Gastroesophageal sphincter (tissue), 4 donors: ENCODE measurements at regions not wholly inside any gene's neighbourhood (a gene's known extent, or its start where the extent isn't known, plus 50 kb on each side); places are given as distances from the start of the nearest gene placed in this dataset.

ENCODE experiments used
- ATAC-seq: fragments of 150-250 bp; one replicate; pipeline ENCODE4 v1.9.1; 2016; ENCODE audit warnings: mild to moderate bottlenecking, moderate library complexity
- H3K27ac ChIP-seq, 4 donors: fragments of 200-600 bp; sonication (generic) in 3 of 4; 1 replicate in 3 of 4; 2 replicates in 1 of 4; pipeline ENCODE4 v1.5.1; 2016 to 2019
- H3K27me3 ChIP-seq: fragments of 200-600 bp; sonication (generic); one replicate; pipeline ENCODE4 v1.5.1; 2019
- H3K36me3 ChIP-seq, 2 donors: fragments of 200-600 bp; sonication (generic); one replicate each; pipeline ENCODE4 v1.5.1; 2019; ENCODE audit warnings: control low read depth in 1 of 2
- H3K4me1 ChIP-seq, 3 donors: fragments of 200-600 bp; sonication (generic); 1 replicate in 2 of 3; 2 replicates in 1 of 3; pipeline ENCODE4 v1.5.1; 2016 to 2019; ENCODE audit warnings: control low read depth in 2 of 3
- H3K4me3 ChIP-seq, 2 donors: fragments of 200-600 bp; sonication (generic); one replicate each; pipeline ENCODE4 v1.5.1; 2019; ENCODE audit warnings: mild to moderate bottlenecking in 1 of 2, moderate library complexity in 1 of 2
- H3K9me3 ChIP-seq, 3 donors: fragments of 200-600 bp; sonication (generic); one replicate each; pipeline ENCODE4 v1.5.1; 2017 to 2019; ENCODE audit warnings: control low read depth in 2 of 3
- CTCF ChIP-seq, 4 experiments: fragments of 200-600 bp in 2 of 4; fragments of 450-650 bp in 2 of 4; sonication (generic) in 1 of 4; IDR thresholded peaks; one replicate each; pipeline ENCODE4 v1.5.1; 2017 to 2019; ENCODE audit warnings: antibody characterized with exemption in 4 of 4, mild to moderate bottlenecking in 2 of 4, moderate library complexity in 2 of 4
- EP300 ChIP-seq: sonication (generic); formaldehyde crosslinking; IDR thresholded peaks from one replicate; pipeline ENCODE4 v1.6.1; 2017; ENCODE audit warnings: antibody characterized with exemption, mild to moderate bottlenecking
- POLR2A ChIP-seq, 2 donors: fragments of 450-650 bp; IDR thresholded peaks; one replicate each; pipeline ENCODE4 v1.6.1; 2017; ENCODE audit warnings: antibody characterized with exemption in 2 of 2, mild to moderate bottlenecking in 2 of 2, moderate library complexity in 1 of 2
- POLR2AphosphoS5 ChIP-seq: sonication (generic); formaldehyde crosslinking; IDR thresholded peaks from one replicate; pipeline ENCODE4 v1.6.1; 2017; ENCODE audit warnings: antibody characterized with exemption
- WGBS, 2 donors: methylation state at CpG; one replicate each; pipeline ENCODE4 v1.1.5; 2018; ENCODE audit warnings: low coverage in 1 of 2; 5-methylcytosine and 5-hydroxymethylcytosine counted together

- H3K9me3 ChIP-seq, result no peaks in the 10 kb centered on the region
- no peak overlapping the region for H3K4me3 ChIP-seq
- no peak overlapping the region for H3K27ac ChIP-seq
- 50 to 90% methylated on average over 1 of the region's 1 CpG for WGBS, 2 donors
- no peaks in the 10 kb centered on the region for H3K27me3 ChIP-seq
- H3K4me1 ChIP-seq, result no peaks in the 10 kb centered on the region
- TF ChIP-seq POLR2AphosphoS5 (no peak), POLR2A (IDR thresholded peaks at IDR 0.05) (no peak), EP300 (no peak), CTCF (IDR thresholded peaks at IDR 0.05) (no peak)
- H3K36me3 ChIP-seq, result no peaks in the 10 kb centered on the region
- ATAC-seq, result no peak
Observed at GRCh38 chr4:28469387-28469786, 1608.7 kb downstream of the STIM2 start.

GRCh38 chr4:28469886-28470285 lies 1609.2 kb downstream of the STIM2 start:
- ATAC-seq, result no peak
- Histone ChIP-seq H3K4me1 (no peaks in the 10 kb centered on the region), H3K4me3 (no peak overlapping the region), H3K9me3 (no peaks in the 10 kb centered on the region), H3K27me3 (no peaks in the 10 kb centered on the region), H3K27ac (no peak overlapping the region), H3K36me3 (no peaks in the 10 kb centered on the region)
- TF ChIP-seq EP300, result no peak
- TF ChIP-seq POLR2AphosphoS5, result no peak
- TF ChIP-seq CTCF (IDR thresholded peaks at IDR 0.05), result no peak
- TF ChIP-seq POLR2A (IDR thresholded peaks at IDR 0.05), result no peak
- 83 to 85% methylated on average over 2 of the region's 2 CpGs for WGBS, 2 donors

GRCh38 chr4:28475381-28475780 lies 1614.7 kb downstream of the STIM2 start:
- no peak for TF ChIP-seq POLR2AphosphoS5
- no peak for TF ChIP-seq CTCF (IDR thresholded peaks at IDR 0.05)
- TF ChIP-seq POLR2A (IDR thresholded peaks at IDR 0.05), result no peak
- no peak for TF ChIP-seq EP300
- ATAC-seq, result no peak
- H3K27ac ChIP-seq, result no peak overlapping the region
- H3K9me3 ChIP-seq, result no peaks in the 10 kb centered on the region
- H3K4me3 ChIP-seq, result no peak overlapping the region
- H3K27me3 ChIP-seq, result no peaks in the 10 kb centered on the region
- no peaks in the 10 kb centered on the region for H3K36me3 ChIP-seq
- 67 to 85% methylated on average over 1 of the region's 1 CpG for WGBS, 2 donors
- no peaks in the 10 kb centered on the region for H3K4me1 ChIP-seq

GRCh38 chr4:28479666-28480065 lies 1619.0 kb downstream of the STIM2 start:
- no peaks in the 10 kb centered on the region for H3K27me3 ChIP-seq
- TF ChIP-seq POLR2AphosphoS5, result no peak
- TF ChIP-seq POLR2A (IDR thresholded peaks at IDR 0.05), result no peak
- TF ChIP-seq CTCF (IDR thresholded peaks at IDR 0.05), result no peak
- no peak for TF ChIP-seq EP300
- no peak overlapping the region for H3K27ac ChIP-seq
- 95 to 97% methylated on average over 3 of the region's 3 CpGs for WGBS, 2 donors
- no peak overlapping the region for H3K4me3 ChIP-seq
- no peaks in the 10 kb centered on the region for H3K4me1 ChIP-seq
- H3K9me3 ChIP-seq, result no peaks in the 10 kb centered on the region
- ATAC-seq, result no peak
- H3K36me3 ChIP-seq, result no peaks in the 10 kb centered on the region

GRCh38 chr4:28481565-28481964 lies 1620.9 kb downstream of the STIM2 start:
- WGBS, 2 donors, result 93 to 100% methylated on average over 4 of the region's 4 CpGs
- TF ChIP-seq POLR2A (IDR thresholded peaks at IDR 0.05) (no peak), POLR2AphosphoS5 (no peak), CTCF (IDR thresholded peaks at IDR 0.05) (no peak), EP300 (no peak)
- H3K4me3 ChIP-seq, result no peak overlapping the region
- no peaks in the 10 kb centered on the region for H3K9me3 ChIP-seq
- no peak overlapping the region for H3K27ac ChIP-seq
- H3K27me3 ChIP-seq, result no peaks in the 10 kb centered on the region
- no peak for ATAC-seq
- no peaks in the 10 kb centered on the region for H3K4me1 ChIP-seq
- H3K36me3 ChIP-seq, result no peaks in the 10 kb centered on the region
